Activated CD8-positive, alpha-beta memory T cell treated with anti-CD3 and anti-CD28 coated beads for 24 hours (primary cell): ENCODE measurements at regions not wholly inside any gene's neighbourhood (a gene's known extent, or its start where the extent isn't known, plus 50 kb on each side); places are given as distances from the start of the nearest gene placed in this dataset.
A peak's percentile ranks its signal among the peaks of the same experiment; 100 is the strongest.
"Not testable (repeated sequence)": the region's sequence is repeated elsewhere in the genome, so short reads cannot be mapped to it uniquely, and the experiment has no call there.

Experiments used
- DNase-seq: peaks from one replicate; pipeline ENCODE4 v3.0.0-alpha.2; 2020

DNA sequence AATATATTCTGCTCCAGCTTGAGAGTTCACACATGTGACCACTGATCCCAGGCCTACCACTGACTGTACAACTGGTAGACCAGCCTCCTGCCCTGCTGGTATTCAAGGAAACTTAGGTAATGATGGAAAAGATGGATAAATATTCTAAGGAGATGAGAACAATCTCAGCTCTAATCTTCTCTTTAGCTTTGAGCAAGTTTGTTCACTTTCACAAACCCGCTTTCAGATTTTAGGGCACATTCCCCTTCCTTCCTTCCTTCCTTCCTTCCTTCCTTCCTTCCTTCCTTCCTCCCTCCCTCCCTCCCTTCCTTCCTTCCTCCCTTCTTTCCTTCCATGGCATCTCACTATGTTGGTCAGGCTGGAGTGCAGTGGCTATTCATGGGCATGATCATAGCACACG, 88.2 kb upstream of the PHACTR1 start:
- no peak for DNase-seq

DNA sequence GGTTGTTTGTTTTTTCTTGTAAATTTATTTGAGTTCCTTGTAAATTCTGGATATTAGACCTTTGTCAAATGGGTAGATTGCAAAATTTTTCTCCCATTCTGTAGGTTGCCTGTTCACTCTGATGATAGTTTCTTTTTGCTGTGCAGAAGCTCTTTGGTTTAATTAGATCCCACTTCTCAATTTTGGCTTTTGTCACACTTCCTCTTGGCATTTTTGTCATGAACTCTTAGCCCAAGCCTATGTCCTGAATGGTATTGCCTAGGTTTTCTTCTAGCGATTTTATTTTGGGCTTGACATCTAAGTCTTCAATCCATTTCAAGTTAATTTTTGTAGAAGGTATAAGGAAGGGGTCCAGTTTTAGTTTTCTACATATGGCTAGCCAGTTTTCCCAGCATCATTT, 82.8 kb upstream of the PHACTR1 start:
- not testable (repeated sequence) for DNase-seq

GRCh38 chr6:12635375-12635774, 81.2 kb upstream of the PHACTR1 start:
- DNase-seq = no peak

GRCh38 chr6:12635813-12636212, 80.8 kb upstream of the PHACTR1 start:
- DNase-seq = no peak

GRCh38 chr6:12636336-12636735, 80.2 kb upstream of the PHACTR1 start:
- no peak for DNase-seq

- DNase-seq = peak; percentile 61
Measured at GRCh38 chr6:12637960-12638641, 78.5 kb upstream of the PHACTR1 start.

DNA sequence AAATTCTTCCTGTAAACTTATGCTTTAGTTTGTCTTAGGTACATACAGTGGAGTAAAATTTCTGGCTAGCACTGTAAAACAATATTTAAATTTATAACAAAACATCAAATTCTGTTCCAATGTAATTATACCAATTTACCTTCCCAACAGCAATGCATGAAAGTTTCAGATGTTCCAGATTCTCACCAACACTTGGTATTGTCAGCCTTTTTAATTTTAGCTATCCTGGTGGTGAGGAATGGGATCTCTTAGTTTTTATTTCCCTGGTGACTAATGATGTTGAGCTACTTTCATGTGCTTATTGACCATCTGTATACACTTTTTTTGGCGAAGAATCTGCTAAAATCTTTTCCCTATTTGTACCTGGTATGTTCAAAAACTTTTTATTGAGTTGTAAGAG, 76.1 kb upstream of the PHACTR1 start:
- DNase-seq = no peak

DNA sequence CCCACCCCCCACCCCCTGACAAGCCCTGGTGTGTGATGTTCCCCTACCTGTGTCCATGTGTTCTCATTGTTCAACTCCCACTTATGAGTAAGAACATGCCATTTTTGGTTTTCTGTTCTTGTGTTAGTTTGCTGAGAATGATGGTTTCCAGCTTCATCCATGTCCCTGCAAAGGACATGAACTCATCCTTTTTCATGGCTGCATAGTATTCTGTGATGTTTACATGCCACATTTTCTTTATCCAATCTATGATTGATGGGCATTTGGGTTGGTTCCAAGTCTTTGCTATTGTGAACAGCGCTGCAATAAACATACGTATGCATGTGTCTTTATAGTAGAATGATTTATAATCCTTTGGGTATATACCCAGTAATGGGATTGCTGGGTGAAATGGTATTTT, 74.8 kb upstream of the PHACTR1 start:
- DNase-seq = not testable (repeated sequence)

DNA sequence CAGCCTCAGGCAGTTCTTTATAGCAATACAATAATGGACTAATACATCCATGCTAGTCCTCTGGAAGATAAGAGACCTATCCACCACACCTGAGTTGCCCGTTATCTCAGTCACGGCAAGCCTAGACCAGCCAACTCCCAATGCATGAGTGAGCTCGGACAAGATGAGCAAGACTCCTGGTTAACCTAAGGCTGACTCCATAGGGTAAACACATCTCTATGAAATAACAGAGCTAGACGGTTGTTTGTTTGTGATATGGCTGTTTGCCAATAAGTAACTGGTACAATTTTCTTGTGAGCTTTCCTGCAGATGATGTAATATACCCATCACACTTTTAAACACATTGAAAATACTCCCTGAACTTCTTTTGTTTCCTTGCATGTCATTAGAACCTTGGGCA, 70.6 kb upstream of the PHACTR1 start:
- DNase-seq = no peak

DNA sequence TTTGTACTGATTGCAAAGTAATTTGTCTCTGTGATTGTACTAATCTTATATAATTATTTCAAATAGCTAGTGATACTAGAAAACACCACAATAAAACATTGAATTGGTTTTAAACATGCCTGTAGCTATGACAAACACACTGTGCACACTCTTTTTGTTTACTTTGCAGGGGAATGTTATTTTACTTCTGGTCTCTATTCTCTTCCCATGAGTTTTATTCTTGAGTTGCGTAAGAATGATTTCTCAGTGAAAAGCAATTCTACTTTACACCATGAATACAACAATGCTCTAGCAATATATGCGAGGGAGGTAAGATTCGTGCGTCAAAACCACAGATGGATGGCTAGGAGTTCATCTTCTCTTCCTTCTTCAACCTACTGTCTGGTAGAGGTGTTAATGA, 68.4 kb upstream of the PHACTR1 start:
- no peak for DNase-seq

- no peak for DNase-seq
Measured at GRCh38 chr6:12649325-12649724, 67.2 kb upstream of the PHACTR1 start.

DNA sequence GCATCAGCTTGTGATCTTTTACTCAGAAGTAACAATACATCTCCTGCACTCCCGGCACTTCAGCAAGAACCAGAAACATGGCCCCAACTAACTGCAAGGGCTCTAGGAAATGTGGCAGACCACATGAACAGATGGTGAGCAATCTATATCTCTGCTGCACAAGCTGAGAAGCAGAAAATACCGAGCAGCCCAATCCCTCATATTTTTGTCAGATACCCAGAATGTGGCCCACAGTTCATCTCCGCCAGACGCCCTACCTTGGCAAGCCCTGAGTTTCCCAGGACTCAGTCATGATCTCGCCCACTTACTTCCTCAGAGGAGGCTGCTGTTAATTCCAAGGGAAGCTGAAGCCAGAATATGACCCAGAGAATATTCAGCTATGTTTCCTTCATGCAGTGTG, 63.1 kb upstream of the PHACTR1 start:
- no peak for DNase-seq

DNA sequence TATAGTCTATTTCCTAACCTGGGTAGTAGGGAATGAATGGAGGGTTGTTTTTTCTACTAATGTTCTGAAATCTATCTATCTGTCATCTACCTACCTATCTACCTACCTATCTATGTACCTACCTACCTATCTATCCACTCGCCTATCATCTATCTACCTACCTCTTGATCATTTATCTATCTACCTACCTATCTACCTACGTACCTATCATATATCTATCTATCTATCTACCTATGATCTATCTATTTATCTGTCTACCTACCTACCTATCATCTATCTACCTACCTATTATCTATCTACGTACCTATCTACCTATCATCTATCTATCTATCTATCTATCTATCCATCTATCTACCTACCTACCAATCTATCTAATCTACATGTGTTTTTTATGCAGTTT, 62.5 kb upstream of the PHACTR1 start:
- no peak for DNase-seq

GRCh38 chr6:12654514-12654913, 62.1 kb upstream of the PHACTR1 start:
- no peak for DNase-seq

- DNase-seq = no peak
Measured at GRCh38 chr6:12656906-12657305, 59.7 kb upstream of the PHACTR1 start.

GRCh38 chr6:12657884-12658283, 58.7 kb upstream of the PHACTR1 start:
- no peak for DNase-seq

GRCh38 chr6:12661432-12662089, 55.0 kb upstream of the PHACTR1 start:
- DNase-seq = no peak
